ENCODE measurements at regions not wholly inside any gene's neighbourhood (a gene's known extent, or its start where the extent isn't known, plus 50 kb on each side); places are given as distances from the start of the nearest gene placed in this dataset.

- Histone ChIP-seq H3K4me3 (ENCODE audit: low read length) (no peak overlapping the region), H3K9me3 (ENCODE audit: low read length) (no peaks in the 10 kb centered on the region), H2AFZ (ENCODE audit: low read length) (no peak overlapping the region), H3K4me2 (ENCODE audit: low read length) (no peak overlapping the region), H3K36me3 (ENCODE audit: low read depth, low read length) (no peaks in the 10 kb centered on the region), H3K27ac (ENCODE audit: low read length) (no peak overlapping the region), H3K9ac (ENCODE audit: low read length) (no peak overlapping the region), H3K27me3 (ENCODE audit: low read length) (no peaks in the 10 kb centered on the region), H4K20me1 (ENCODE audit: low read length) (no peaks in the 10 kb centered on the region), H3K9me2 (replicated peaks; ENCODE audit: low read length) (no peaks in the 10 kb centered on the region), H3K79me2 (ENCODE audit: low read length) (no peaks in the 10 kb centered on the region), H3K4me1 (ENCODE audit: insufficient read depth, low read length) (no peaks in the 10 kb centered on the region), H3F3A (ENCODE audit: low read length, unreplicated experiment) (no peaks in the 10 kb centered on the region)
- POLR2A ChIA-PET (ENCODE audit: unreplicated experiment): no interaction called here
- no TSS peak for BruUV-seq (replicated peaks)
- DNase-seq (no peak), ATAC-seq (no peak)
- CTCF ChIA-PET: no interaction called here
- intact Hi-C loops (cut with micrococcal nuclease): no loop called here
- TF ChIP-seq EZH2phosphoT487 (IDR thresholded peaks at IDR 0.05; ENCODE audit: borderline replicate concordance, low read length) (no peak), EZH2 (IDR thresholded peaks at IDR 0.05; ENCODE audit: low read length, unreplicated experiment) (no peak)
- TF ChIP-seq, protein P1, sequence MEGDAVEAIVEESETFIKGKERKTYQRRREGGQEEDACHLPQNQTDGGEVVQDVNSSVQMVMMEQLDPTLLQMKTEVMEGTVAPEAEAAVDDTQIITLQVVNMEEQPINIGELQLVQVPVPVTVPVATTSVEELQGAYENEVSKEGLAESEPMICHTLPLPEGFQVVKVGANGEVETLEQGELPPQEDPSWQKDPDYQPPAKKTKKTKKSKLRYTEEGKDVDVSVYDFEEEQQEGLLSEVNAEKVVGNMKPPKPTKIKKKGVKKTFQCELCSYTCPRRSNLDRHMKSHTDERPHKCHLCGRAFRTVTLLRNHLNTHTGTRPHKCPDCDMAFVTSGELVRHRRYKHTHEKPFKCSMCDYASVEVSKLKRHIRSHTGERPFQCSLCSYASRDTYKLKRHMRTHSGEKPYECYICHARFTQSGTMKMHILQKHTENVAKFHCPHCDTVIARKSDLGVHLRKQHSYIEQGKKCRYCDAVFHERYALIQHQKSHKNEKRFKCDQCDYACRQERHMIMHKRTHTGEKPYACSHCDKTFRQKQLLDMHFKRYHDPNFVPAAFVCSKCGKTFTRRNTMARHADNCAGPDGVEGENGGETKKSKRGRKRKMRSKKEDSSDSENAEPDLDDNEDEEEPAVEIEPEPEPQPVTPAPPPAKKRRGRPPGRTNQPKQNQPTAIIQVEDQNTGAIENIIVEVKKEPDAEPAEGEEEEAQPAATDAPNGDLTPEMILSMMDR (conservative IDR thresholded peaks at IDR 0.05; ENCODE audit: low read depth, low read length): no peak
Measured at GRCh38 chr13:90321281-90321931, 1026.1 kb upstream of the MIR17HG start.

DNA sequence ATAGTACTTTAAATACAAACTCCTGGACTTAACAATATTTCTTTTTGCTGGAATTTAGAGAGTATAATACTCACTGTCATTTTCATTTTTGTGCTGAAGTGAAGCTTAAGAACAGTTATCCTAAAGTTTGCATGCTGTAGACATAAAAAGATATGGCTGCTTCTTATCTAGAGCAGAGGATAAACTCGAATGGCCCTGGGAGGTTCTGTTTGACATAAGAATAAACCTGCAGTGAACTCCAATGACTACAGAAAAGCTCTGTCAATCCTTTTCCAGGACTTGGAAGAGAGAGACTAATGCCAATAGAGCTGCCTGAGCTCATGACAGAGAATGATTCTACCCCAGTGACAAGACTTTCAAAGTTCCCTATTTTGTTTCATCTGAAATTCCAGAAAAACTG lies 1017.8 kb upstream of the MIR17HG start:
- intact Hi-C loops (cut with micrococcal nuclease): no loop called here
- DNase-seq: no peak

DNA sequence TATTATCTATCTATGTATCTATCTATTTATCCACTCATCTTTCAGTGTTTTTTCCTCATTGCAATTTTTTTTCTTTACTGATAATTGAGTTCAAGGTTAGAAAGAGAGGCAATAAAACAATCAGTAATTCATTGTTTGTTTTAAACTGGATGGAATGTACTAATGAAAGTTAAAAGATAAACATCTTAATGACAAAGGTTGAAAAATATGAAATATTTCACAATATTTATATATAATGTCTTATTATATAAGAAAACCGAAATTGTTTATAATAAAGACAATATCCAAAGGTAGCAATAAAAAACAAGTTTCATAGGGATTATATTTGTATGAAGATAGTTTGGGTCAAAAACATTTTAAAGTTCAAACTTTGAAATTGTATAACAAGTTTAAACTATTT lies 1015.5 kb upstream of the MIR17HG start:
- H3K9ac ChIP-seq (ENCODE audit: low read length): no peak overlapping the region
- no peaks in the 10 kb centered on the region for H3K36me3 ChIP-seq (ENCODE audit: low read depth, low read length)
- H3K9me2 ChIP-seq (replicated peaks; ENCODE audit: low read length): no peaks in the 10 kb centered on the region
- no peaks in the 10 kb centered on the region for H3K27me3 ChIP-seq (ENCODE audit: low read length)
- intact Hi-C loops (cut with micrococcal nuclease): no loop called here
- TF ChIP-seq, protein P1 (conservative IDR thresholded peaks at IDR 0.05; ENCODE audit: low read depth, low read length): no peak
- TF ChIP-seq EZH2 (IDR thresholded peaks at IDR 0.05; ENCODE audit: low read length, unreplicated experiment) (no peak), EZH2phosphoT487 (IDR thresholded peaks at IDR 0.05; ENCODE audit: borderline replicate concordance, low read length) (no peak)
- H2AFZ ChIP-seq (ENCODE audit: low read length): no peak overlapping the region
- no peaks in the 10 kb centered on the region for H4K20me1 ChIP-seq (ENCODE audit: low read length)
- no peak overlapping the region for H3K4me2 ChIP-seq (ENCODE audit: low read length)
- no peak for DNase-seq
- H3K4me1 ChIP-seq (ENCODE audit: insufficient read depth, low read length): no peaks in the 10 kb centered on the region
- no peak overlapping the region for H3K27ac ChIP-seq (ENCODE audit: low read length)
- BruUV-seq (replicated peaks): no TSS peak
- H3K4me3 ChIP-seq (ENCODE audit: low read length): no peak overlapping the region
- no peak for ATAC-seq
- no peaks in the 10 kb centered on the region for H3K9me3 ChIP-seq (ENCODE audit: low read length)
- H3K79me2 ChIP-seq (ENCODE audit: low read length): no peaks in the 10 kb centered on the region
- no peaks in the 10 kb centered on the region for H3F3A ChIP-seq (ENCODE audit: low read length, unreplicated experiment)
- ChIA-PET POLR2A (ENCODE audit: unreplicated experiment) (no interaction called here), CTCF (no interaction called here)

More for the DNA sequence above, 1017.8 kb upstream of the MIR17HG start:
- Histone ChIP-seq H2AFZ (ENCODE audit: low read length) (no peak overlapping the region), H3K79me2 (ENCODE audit: low read length) (no peaks in the 10 kb centered on the region), H3K4me2 (ENCODE audit: low read length) (no peak overlapping the region), H3K4me1 (ENCODE audit: insufficient read depth, low read length) (no peaks in the 10 kb centered on the region), H3K27me3 (ENCODE audit: low read length) (no peaks in the 10 kb centered on the region), H3K36me3 (ENCODE audit: low read depth, low read length) (no peaks in the 10 kb centered on the region), H3K27ac (ENCODE audit: low read length) (no peak overlapping the region), H3K9ac (ENCODE audit: low read length) (no peak overlapping the region), H4K20me1 (ENCODE audit: low read length) (no peaks in the 10 kb centered on the region), H3K9me2 (replicated peaks; ENCODE audit: low read length) (no peaks in the 10 kb centered on the region), H3K4me3 (ENCODE audit: low read length) (no peak overlapping the region), H3F3A (ENCODE audit: low read length, unreplicated experiment) (no peaks in the 10 kb centered on the region), H3K9me3 (ENCODE audit: low read length) (no peaks in the 10 kb centered on the region)
- no peak for ATAC-seq
- ChIA-PET POLR2A (ENCODE audit: unreplicated experiment) (no interaction called here), CTCF (no interaction called here)
- no TSS peak for BruUV-seq (replicated peaks)
- TF ChIP-seq EZH2phosphoT487 (IDR thresholded peaks at IDR 0.05; ENCODE audit: borderline replicate concordance, low read length) (no peak), EZH2 (IDR thresholded peaks at IDR 0.05; ENCODE audit: low read length, unreplicated experiment) (no peak)
- TF ChIP-seq, protein P1 (conservative IDR thresholded peaks at IDR 0.05; ENCODE audit: low read depth, low read length): no peak
